ENCODE measurements at regions not wholly inside any gene's neighbourhood (a gene's known extent, or its start where the extent isn't known, plus 50 kb on each side); places are given as distances from the start of the nearest gene placed in this dataset.
A peak's percentile ranks its signal among the peaks of the same experiment; 100 is the strongest.
"Not testable (repeated sequence)": the region's sequence is repeated elsewhere in the genome, so short reads cannot be mapped to it uniquely, and the experiment has no call there.

DNA sequence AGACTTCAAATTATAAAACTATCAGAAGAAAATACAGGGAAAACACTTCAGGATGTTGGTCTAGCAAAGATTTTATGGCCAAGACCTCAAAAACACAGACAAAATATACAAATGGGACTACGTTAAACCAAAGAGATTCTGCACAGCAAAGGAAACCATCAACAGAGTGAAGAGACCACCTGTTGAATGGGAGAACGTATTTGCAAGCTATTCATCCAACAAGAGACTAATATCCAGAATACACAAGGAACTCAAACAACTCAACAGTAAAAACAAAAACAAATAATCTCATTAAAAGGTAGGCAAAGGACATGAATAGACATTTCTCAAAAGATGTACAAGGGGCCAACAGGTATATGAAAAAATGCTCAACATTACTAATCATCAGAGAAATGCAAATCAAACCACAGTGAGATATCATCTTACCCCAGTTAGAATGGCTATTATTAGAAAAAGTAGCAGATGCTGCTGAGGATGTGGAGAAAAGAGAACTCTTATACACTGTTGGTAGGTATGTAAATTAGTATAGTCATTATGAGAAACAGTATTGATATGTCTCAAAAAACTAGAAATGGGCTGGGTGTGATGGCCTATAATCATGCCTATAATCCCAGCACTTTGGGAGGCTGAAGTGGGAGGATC, 112.6 kb downstream of the LRIG2 start:
- DNase-seq (ENCODE audit: low spot score) = peak; percentile 30

DNA sequence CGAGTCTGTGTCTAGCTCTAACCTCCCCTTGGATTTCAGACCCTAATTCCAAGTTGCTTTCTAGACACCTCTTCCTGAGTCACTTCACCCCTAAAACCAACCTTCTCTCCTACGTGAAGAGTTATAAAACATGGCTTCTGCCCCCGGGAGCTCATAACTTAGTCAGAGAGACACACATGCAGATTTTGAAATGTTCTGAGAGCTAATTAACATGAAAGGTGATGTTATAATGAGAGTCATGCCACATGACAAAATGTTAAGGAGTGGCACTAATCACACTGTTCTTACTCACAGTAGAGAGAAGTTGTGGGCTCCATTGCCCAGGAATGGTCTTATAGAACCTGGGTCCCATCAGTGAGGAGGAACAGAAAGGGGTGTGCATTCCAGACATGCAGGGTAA, 117.1 kb downstream of the LRIG2 start:
- DNase-seq (ENCODE audit: low spot score) = no peak

DNA sequence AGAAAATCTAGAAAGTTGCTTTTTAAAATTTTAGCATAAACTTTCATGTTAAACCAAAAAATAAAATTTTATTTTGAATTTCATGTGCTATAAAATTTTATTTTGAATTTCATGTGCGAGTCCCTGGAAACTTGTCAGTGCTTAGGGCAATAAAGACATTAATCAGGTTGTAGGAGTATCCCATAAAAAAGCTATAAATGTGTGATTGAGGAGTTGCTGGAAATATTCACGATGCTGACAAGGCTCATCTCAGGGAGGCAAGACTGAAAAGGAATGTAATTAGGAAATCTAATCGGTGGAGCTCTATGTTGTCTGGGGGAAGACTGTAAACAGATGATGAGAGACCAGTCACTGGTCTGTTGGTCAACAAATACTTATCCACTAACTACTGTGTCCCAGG, 117.9 kb downstream of the LRIG2 start:
- no peak for DNase-seq (ENCODE audit: low spot score)

DNA sequence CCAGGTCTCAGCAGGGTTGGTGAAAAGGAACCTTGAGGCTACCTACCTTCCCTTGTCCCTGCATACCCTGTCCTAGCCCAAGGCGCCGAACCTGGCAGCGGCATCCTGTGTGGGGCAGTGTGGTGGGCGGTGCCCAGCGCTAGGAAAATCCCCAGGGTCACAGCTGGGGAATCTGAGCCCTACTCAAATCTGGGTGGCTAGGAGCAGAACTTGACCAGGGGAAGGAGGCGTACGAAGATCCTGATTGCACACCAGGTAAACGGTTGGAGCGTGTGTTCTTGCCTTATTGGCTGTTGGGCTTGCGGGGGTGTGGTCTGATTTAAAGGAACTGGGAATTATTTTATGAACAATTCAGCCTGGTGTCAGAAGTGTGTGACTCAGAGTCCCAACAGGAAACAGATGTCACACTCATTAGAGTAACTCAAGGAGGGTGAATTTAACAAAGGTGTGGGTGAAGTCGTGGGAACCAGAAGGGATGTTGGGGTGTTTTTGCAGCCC, 118.6 kb downstream of the LRIG2 start:
- no peak for DNase-seq (ENCODE audit: low spot score)

DNA sequence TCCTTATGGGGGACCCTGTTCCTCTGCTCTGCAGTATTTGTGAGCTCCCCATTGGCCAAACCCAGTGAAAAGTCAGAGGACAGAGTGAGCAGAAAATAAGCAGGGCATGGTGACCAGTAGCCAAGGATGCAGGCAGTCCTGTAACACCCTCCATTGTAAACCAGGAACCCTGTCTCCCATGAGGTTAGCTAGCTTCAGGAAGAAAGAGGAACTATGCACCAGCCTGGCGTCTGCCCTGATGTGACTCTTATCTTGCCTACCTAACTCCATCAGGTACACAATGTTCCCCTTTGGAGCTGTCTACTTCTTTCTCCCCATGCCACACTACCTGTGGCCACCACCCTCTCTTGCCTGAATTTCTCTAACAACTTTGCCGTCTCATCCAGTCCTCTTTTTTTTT, 119.2 kb downstream of the LRIG2 start:
- DNase-seq (ENCODE audit: low spot score) = no peak

DNA sequence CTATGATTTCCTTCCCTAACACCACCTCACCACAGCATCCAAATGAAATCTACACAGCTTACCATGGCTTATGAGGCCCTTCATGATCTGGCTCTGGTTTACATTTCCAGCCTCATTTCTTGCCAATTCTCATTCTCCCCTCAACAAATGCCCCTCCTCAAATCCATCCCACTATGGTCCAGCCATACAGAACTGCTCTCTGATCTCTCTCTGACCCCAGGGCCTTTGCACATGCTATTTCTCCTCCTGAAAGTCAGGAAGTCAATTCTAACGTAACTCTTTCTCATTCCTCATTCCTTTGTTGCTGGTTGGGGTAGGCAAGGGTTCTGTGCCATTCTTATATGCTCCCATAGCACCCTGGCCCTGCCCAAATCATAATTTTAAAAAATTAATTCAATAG, 120.0 kb downstream of the LRIG2 start:
- DNase-seq (ENCODE audit: low spot score) = no peak

DNA sequence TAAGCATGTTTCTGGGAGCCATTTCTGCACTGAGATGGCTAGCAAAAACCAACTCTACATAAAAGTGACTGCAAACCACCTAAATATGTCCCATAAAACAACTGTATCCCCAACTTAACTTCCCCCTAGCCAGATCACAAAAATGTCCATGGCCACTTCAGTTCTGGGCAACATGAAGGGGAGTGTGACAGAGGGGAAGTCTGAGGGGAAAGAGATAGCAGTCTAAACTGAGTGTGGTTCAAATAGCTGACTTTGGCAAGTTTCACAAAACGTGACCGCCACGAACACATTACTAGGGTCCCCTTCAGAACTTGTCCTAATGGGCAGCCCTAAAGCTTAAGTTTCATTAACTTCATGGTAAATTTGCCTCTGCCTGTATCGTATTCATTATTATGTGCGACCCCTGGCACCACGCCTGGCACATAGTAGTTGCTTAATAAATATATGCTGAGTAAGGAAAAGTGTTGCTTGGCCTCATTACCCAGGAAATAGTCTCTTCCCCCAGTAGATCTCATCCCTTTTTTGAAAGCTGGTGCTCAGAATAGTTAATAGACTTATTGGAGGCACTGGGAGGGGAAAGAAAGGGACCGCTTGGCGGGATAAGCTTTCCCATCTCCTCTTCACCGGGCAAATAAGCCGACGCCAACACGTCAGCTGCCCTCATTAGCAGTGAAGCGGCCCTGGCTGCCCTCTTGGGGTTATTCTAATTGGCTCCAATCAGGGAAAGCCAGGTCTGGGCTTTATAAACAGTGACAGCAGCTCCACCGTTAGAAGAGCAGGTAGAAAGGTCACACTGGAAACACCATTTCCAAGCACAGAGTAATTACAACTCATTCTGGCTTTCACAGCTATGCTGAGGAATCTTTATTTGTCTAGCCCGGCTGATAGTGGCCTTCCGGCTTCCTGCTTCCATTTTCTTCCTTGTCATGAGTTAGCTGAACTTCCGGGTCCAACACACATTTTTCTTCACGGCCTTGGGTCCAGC, 122.1 kb downstream of the LRIG2 start:
- DNase-seq (ENCODE audit: low spot score) = no peak

DNA sequence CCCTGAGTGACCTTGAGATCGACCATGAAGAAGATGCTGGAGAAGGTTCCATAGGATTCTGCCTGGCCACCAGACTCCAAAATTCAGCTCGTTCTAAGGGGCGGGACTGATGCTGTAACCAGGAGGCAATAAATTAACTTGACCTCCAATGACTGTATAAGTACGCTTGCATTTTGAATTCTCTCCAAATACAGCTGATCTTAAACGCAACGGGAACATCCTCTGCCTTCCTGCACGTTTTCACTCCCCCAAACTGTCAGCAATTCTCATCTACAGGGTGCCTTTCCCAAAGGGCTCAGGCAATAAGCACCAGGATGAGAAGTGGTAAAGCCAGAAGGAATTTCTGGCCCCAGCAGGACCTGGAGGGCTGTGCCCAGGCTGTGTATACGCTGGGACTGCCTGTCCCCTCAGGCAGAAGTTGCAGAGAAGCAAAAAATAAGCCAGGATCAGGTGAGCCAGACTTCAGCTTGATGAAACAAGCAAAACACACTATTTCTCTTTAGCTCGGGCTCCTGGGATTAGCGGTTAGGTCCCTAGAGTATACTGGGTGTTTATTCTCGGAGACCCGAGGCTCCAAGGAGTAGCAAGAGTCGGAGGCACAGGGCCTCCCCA, 124.8 kb downstream of the LRIG2 start:
- DNase-seq (ENCODE audit: low spot score) = no peak

DNA sequence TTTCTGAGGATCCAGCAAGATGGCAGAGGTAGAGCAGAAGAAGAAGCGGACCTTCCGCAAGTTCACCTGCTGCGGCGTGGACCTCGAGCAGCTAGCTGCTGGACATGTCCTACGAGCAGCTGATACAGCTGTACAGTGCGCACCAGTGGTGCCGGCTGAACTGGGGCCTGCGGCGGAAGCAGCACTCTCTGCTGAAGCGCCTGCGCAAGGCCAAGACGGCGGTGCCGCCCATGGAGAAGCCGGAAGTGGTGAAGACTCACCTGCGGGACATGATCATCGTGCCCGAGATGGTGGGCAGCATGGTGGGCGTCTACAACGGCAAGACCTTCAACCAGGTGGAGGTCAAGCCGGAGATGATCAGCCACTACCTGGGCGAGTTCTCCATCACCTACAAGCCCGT, 125.8 kb downstream of the LRIG2 start:
- DNase-seq (ENCODE audit: low spot score) = no peak

DNA sequence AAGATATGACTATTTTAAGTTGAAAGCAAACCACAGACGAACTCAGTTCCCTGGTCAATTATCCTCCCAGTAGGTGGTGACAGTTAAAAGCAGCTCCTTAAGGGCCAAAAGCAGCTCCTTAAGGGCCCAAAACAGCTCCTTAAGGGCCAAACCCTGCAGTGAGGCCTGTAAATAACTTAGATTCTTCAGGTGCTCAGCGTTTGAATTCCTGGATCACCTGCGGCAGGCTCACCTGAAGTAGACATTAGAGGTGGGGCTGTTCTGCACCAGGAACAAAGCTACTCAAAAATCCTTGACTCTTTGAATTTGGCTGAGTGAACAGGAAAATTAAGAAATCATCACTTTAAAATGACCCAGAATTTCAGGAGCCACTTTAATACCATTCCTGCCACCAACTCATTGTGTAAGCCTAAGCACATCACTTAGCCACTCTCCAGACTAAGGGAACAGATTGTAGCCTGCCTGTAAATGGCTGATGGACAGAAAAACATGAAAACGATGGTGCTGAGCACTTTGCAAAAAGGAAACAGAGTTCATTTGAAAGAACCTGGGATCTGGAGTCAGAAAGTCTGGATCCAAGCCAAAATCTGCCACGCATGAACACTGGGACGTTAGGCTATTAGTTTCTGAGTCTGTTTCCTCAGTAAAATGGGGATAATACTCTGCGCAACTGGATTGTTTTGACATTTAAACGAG, 126.9 kb downstream of the LRIG2 start:
- no peak for DNase-seq (ENCODE audit: low spot score)

DNA sequence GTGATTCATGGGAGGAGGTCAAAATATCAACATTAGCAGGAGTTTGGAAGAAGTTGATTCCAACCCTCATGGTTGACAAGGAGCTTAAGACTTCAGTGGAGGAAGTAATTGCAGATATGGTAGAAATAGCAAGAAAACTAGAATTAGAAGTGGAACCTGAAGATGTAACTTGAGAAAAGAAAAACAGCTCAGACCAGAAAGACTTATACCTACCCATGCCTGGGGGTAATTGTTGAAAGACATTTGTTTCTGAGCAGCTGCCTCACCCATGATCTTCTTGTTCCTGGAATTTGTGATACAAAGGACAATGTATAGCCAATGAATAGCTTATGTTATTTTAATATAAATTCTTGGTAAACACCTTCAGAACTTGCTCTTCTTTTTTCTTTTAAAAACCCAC, 128.6 kb downstream of the LRIG2 start:
- no peak for DNase-seq (ENCODE audit: low spot score)

DNA sequence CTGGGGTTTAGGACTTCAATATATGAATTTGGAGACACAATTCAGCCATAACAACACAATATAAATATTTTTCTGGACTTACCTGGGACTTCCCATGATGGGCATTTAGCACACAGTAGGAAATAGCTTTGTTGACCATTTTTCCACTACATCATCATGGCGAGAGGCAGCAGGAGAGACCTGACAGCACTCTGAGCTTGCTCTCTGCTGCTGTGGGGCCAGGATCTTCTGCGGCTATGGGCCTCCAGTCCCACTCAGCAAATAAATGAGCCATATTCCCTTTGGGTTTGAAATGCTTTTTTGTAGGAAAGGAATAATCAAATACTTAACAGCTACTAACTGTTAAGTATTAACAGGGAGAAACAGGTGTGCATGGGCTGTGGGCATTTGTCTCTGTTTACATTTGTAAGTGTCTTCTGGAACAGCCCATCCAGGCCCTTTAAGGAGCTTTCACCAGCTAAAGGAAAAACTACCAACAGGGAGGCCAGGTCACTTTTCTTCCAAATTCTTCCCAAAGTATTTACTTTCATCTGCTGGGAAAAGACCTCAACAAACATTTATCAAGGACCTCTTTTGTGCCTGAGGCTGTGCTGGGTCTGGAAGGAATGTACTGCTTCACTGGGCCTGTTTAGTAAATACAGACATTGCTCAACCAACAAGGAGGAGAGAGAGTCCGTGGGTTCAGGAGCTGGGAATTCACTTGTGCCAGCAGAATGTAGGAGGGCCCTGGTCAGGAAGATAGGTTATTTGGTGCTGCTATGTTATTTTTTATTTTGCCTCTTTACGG, 133.2 kb downstream of the LRIG2 start:
- no peak for DNase-seq (ENCODE audit: low spot score)

DNA sequence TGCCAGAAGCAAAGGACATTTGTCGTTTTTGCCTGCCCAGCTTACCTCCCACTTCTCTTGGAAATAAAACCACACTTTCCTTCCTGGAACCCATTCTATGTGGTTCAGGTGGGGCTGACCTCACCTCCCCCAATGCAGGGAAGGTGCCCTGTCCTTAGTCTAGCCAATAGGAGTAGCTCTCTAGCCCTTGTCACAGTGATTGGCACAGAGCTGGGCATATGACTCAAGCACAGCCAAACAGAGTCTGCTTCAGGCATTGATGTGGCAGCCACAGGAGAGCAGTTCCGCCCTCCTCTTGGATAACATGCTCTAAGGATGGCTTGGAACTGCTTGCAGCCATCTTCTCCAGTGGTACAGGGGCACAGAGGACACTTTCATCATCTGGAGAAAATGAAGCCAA, 134.0 kb downstream of the LRIG2 start:
- no peak for DNase-seq (ENCODE audit: low spot score)

DNA sequence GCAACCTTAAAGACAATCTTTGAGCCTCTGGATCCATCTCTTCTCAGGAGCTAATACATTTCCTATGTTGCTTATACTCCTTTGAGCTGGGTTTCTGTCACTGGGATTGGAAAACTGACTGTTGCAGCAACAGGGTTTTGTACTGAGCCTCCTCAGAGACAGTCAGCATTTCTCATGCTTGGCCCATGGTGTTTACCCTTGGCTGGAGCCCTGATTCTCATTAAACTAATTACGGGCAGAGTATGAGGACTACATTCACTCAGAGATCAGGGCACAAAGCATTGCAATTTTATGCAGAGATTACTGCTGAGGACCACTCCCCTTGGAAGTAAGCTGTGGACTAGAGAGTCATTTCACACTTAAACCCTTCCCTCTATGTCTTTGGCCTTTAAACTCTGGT, 134.5 kb downstream of the LRIG2 start:
- no peak for DNase-seq (ENCODE audit: low spot score)

DNA sequence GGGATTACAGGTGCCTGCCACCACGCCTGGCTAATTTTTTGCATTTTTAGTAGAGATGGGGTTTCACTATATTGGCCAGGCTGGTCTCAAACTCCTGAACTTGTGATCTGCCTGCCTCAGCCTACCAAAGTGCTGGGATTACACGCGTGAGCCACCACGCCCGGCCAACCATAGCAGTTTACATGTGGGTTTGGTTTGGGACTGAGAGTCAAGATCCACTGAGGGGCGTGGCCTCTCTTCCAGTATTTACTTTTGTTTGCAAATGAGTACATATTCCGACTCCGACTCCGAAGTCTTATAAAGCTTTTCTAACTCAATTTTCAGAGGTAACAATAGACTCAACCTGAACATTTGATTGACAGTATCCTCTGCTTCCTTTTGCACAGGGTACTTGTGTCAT, 135.4 kb downstream of the LRIG2 start:
- DNase-seq (ENCODE audit: low spot score) = not testable (repeated sequence)

DNA sequence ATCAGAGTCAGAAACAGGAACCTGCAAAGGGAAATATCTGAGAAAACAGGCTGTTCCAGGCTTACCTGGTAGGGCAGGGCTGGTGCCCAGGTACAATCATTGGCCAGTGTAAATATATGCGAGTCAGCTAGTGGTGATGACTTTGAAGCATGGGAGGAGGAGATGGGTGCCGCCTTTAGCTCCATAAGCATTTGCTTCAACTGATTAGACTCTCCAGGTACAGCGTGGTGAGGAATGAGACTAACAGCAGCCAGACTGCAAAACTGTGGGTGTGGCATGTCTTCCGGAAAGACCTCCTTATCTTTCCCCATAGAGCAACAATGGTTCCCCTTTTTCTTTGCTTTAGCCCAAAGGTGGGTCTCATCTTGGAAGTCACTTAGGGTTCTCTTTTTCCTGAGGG, 137.2 kb downstream of the LRIG2 start:
- no peak for DNase-seq (ENCODE audit: low spot score)

DNA sequence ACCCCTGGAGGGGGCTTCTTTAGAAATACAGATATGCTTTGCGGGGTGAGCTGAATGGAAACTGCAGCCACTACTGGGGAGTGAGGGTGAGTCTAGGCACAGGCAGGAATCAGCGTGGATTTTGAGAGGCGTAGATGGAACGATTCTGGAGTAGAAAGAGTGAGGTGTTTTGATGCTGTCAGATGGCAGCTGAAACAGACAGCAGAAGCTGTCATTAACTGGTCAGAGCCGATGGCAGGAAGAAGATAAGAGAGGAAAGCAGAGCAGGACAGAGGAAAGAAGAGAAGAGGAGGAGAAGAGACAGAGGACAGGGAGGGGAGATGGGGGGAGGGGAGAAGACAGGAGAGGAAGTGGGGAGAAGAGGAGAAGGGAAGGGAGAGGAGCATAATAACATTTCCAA, 138.5 kb downstream of the LRIG2 start:
- no peak for DNase-seq (ENCODE audit: low spot score)

DNA sequence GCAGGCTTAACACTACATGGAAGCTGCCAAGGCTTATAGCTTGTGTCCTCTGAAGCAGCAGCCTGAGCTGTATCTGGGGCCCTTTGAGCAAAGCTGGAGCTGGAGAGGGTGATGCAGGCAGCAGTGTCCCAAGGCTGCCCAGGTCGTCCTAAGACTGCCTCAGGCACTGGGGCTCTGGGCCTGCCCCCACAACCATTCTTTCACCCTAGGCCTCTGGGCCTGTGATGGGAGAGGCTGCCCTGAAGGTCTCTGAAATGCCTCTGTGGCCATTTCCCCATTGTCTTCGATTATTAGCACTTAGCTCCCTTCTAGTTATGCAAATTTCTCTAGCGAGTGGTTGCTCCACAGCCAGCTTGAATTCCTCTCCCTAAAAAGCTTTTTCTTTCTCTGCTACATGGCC, 142.0 kb downstream of the LRIG2 start:
- DNase-seq (ENCODE audit: low spot score) = no peak

DNA sequence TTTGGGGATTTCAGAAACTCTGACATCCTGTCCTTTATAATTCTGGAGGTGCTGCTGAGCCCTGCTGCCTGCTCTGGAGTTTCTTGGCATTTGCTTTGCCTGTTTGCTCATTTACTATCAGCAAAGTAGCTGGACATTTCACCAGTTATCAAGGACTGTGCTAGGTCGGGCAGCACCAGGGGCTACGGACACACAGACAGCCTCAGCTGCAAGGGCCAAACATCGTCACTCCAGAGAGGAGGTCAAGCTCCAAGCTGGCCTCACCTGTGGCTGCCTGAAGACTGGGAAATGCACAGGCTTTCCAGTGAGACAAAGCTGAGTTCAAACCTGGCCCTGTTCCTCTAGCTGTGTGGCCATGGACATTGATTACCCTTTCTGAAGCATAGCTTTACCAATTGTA, 143.7 kb downstream of the LRIG2 start:
- DNase-seq (ENCODE audit: low spot score) = no peak

DNA sequence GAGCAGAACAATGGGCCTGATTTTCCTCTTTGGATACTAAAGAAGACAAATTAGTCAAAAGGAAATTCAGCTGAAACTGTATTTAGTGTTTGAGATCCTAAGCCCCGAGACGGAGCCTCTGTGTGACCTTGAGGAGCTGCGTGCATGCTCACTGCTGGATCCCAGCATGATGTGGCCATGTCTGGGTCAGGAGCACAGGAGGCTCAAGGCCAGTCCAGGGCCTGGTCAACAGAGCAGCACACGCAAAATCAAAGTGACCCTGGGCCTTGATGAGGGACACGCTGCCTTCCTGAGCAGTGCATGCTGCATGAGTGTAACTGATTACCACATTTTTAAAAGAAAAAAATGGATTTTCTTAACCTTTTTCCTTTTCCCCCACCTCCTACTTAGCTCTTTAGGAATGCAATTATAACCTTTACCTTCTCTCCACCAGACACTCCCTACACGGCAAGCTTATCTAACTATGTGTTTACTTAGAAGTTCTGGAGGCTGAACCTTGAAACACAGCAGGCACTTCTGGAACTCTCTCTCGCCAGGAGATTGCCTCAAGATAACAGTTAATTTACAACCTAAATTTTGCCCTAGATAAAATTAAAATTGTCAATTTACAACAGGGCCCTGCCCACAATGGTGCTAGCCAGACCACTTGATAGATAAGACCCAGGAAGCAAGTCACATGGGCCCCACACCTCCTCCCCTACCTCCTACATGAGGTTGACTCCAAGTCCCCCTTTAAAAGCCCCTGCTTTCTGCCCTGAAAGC, 144.6 kb downstream of the LRIG2 start:
- DNase-seq (ENCODE audit: low spot score) = no peak

DNA sequence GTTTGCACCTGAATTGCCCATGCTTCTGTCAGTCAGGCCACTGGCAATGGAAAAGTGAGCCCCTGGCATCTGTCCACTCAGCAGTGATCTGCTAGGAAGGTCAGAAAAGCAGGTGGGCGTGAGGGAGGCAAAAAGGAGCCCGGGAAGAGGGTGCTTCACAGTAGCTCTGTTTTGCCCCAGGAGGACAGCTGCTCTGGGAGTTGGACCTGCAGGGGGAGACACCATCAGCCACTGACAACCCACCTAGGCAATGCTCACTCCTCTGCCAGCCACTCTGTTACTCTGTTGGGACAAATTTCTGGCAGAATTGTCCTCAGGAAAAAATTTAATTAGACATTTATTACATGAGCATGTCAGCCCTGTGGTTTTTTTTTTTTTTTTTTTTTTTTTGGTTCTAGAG, 146.4 kb downstream of the LRIG2 start:
- peak; percentile 18 for DNase-seq (ENCODE audit: low spot score)

All from NAMALWA (cell line).